Naive thymus-derived CD4-positive, alpha-beta T cell (primary cell): ENCODE measurements at regions not wholly inside any gene's neighbourhood (a gene's known extent, or its start where the extent isn't known, plus 50 kb on each side); places are given as distances from the start of the nearest gene placed in this dataset.

Source experiments
- ATAC-seq: fragments of 150-1000 bp; cut with Tn5 transposase; 2 replicates; pipeline ENCODE4 v1.10.0; 2021; ENCODE audit warnings: mild to moderate bottlenecking, moderate library complexity
- CTCF ChIA-PET: fragments of 350-600 bp; sonication (Branson Sonifier 250); formaldehyde crosslinking; loops from one replicate; lab custom pipeline; 2021; ENCODE audit warnings: antibody characterized with exemption; lab: Charles Lee
- POLR2A ChIA-PET: fragments of 350-600 bp; sonication (Branson Sonifier 250); formaldehyde crosslinking; loops from one replicate; lab custom pipeline; 2021; ENCODE audit warnings: antibody characterized with exemption, inconsistent platforms; lab: Charles Lee
- DNase-seq, 9 donors: peaks; one replicate each; pipeline versions ENCODE4 v3.0.0 to v3.0.0-alpha.2; 2020 to 2022; ENCODE audit warnings: mixed read lengths in 1 of 9
- H3K27ac ChIP-seq: one replicate; pipeline ENCODE4 v1.7.0; 2013; ENCODE audit warnings: mild to moderate bottlenecking, low read depth, low read length, moderate library complexity
- H3K27me3 ChIP-seq, 2 donors: one replicate each; pipeline ENCODE4 v1.7.0; 2013; ENCODE audit warnings: low read length in 2 of 2, mild to moderate bottlenecking in 2 of 2, moderate library complexity in 2 of 2; ENCODE audit not compliant: control insufficient read depth in 2 of 2, insufficient read depth in 2 of 2
- H3K36me3 ChIP-seq, 3 experiments: 1 replicate in 2 of 3; 2 replicates in 1 of 3; pipeline ENCODE4 v1.7.0; 2013; ENCODE audit warnings: low read length in 3 of 3, mild to moderate bottlenecking in 3 of 3, moderate library complexity in 1 of 3; ENCODE audit not compliant: insufficient read depth in 3 of 3, control insufficient read depth in 2 of 3
- H3K4me1 ChIP-seq, 2 donors: one replicate each; pipeline ENCODE4 v1.7.0; 2013; ENCODE audit warnings: low read length in 2 of 2, mild to moderate bottlenecking in 2 of 2, moderate library complexity in 1 of 2; ENCODE audit not compliant: control insufficient read depth in 2 of 2, insufficient read depth in 2 of 2
- H3K4me3 ChIP-seq: 2 replicates; pipeline ENCODE4 v1.7.0; 2013; ENCODE audit warnings: mild to moderate bottlenecking, low read length
- H3K9me3 ChIP-seq, 3 experiments: 1 replicate in 2 of 3; 2 replicates in 1 of 3; pipeline ENCODE4 v1.7.0; 2013; ENCODE audit warnings: low read length in 3 of 3; ENCODE audit not compliant: control insufficient read depth in 2 of 3
- H3K27ac Mint-ChIP-seq, 9 donors: one replicate each; pipeline ENCODE4 v1.8.0; 2020 to 2022; ENCODE audit warnings: mixed read lengths in 9 of 9, mild to moderate bottlenecking in 8 of 9, moderate library complexity in 5 of 9, inconsistent platforms in 2 of 9
- H3K27me3 Mint-ChIP-seq, 5 donors: one replicate each; pipeline ENCODE4 v1.8.0; 2021 to 2022; ENCODE audit warnings: mixed read lengths in 5 of 5, mild to moderate bottlenecking in 1 of 5
- H3K36me3 Mint-ChIP-seq, 5 donors: one replicate each; pipeline ENCODE4 v1.8.0; 2020 to 2022; ENCODE audit warnings: mixed read lengths in 5 of 5, mild to moderate bottlenecking in 3 of 5, inconsistent platforms in 1 of 5
- H3K4me1 Mint-ChIP-seq, 7 donors: one replicate each; pipeline ENCODE4 v1.8.0; 2020 to 2022; ENCODE audit warnings: mixed read lengths in 7 of 7, mild to moderate bottlenecking in 3 of 7, inconsistent platforms in 1 of 7
- H3K4me3 Mint-ChIP-seq, 10 donors: one replicate each; pipeline ENCODE4 v1.8.0; 2020 to 2022; ENCODE audit warnings: mild to moderate bottlenecking in 10 of 10, mixed read lengths in 10 of 10, moderate library complexity in 6 of 10, inconsistent platforms in 2 of 10
- H3K9me3 Mint-ChIP-seq, 11 donors: one replicate each; pipeline ENCODE4 v1.8.0; 2020 to 2022; ENCODE audit warnings: mixed read lengths in 11 of 11, mild to moderate bottlenecking in 4 of 11, inconsistent platforms in 1 of 11, moderate library complexity in 1 of 11
- intact Hi-C, 2 donors: fragments of 100-400 bp; cut with micrococcal nuclease; formaldehyde crosslinking; loops; one replicate each; pipeline ENCODE4 v1.15.1; 2023

- POLR2A ChIA-PET: no interaction called here
- no peak overlapping the region for H3K4me3 ChIP-seq
- H3K27me3 ChIP-seq: no peaks in the 10 kb centered on the region
- ATAC-seq (no peak), DNase-seq (no peak)
- H3K36me3 Mint-ChIP-seq: peaks cover 0 to 17% (median 9%) of the 10 kb centered on the region in 5 donors
- H3K36me3 ChIP-seq: no peaks in the 10 kb centered on the region
- H3K9me3 ChIP-seq: no peaks in the 10 kb centered on the region
- CTCF ChIA-PET: no interaction called here
- H3K4me1 ChIP-seq: no peaks in the 10 kb centered on the region
- no peaks in the 10 kb centered on the region for H3K4me1 Mint-ChIP-seq
- H3K27ac Mint-ChIP-seq: no peak overlapping the region
- intact Hi-C loops: no loop called here
- H3K4me3 Mint-ChIP-seq: no peak overlapping the region
- no peak overlapping the region for H3K27ac ChIP-seq
- peaks cover 7 to 70% (median 19%) of the 10 kb centered on the region in 11 donors for H3K9me3 Mint-ChIP-seq
- H3K27me3 Mint-ChIP-seq: no peaks in the 10 kb centered on the region
These were observed 61.4 kb downstream of the ZXDA start for GRCh38 chrX:57848857-57849256.

- Histone ChIP-seq H3K9me3 (no peaks in the 10 kb centered on the region), H3K27me3 (no peaks in the 10 kb centered on the region), H3K27ac (no peak overlapping the region), H3K4me1 (no peaks in the 10 kb centered on the region), H3K36me3 (no peaks in the 10 kb centered on the region), H3K4me3 (no peak overlapping the region)
- Mint-ChIP-seq H3K9me3 (peaks cover 0 to 12% (median 0%) of the 10 kb centered on the region in 11 donors), H3K4me1 (peaks cover 0 to 5% (median 4%) of the 10 kb centered on the region in 7 donors), H3K27ac (no peak overlapping the region), H3K36me3 (no peaks in the 10 kb centered on the region), H3K4me3 (no peak overlapping the region), H3K27me3 (peaks cover 0 to 10% (median 0%) of the 10 kb centered on the region in 5 donors)
- ChIA-PET POLR2A (no interaction called here), CTCF (interaction anchor here (0.6 to 1.5 kb wide), 2 partner anchors 24 to 203 kb away, joined by 3 read pairs; no protein-coding TSS in a partner anchor)
- DNase-seq (no peak), ATAC-seq (no peak)
- intact Hi-C loops: no loop called here
These were observed 87.4 kb downstream of the ZXDA start for GRCh38 chrX:57822818-57823217.

DNA sequence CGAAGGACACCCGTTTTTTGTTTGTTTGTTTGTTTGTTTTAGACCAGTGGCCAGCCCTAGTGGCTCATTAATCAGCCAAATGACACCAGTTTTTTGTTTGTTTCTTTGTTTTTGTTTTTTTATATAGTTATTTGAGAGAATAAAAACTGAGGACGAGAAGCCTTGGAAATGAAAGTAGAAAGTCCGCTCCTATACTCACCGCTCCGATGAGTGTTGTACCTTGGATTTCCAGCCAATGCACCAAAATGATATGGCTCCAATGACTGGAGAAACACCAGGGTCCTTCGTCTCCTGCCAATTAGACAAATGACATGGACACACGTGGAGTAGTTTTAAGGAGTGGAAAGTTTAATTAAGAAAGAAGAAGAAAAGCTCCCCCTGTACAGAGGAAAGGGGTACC, 87.9 kb downstream of the ZXDA start:
- ChIA-PET POLR2A (no interaction called here), CTCF (interaction anchor here (0.6 to 1.5 kb wide), 2 partner anchors 23 to 204 kb away, joined by 3 read pairs; no protein-coding TSS in a partner anchor)
- DNase-seq (no peak), ATAC-seq (no peak)
- no peaks in the 10 kb centered on the region for H3K36me3 Mint-ChIP-seq
- intact Hi-C loops: no loop called here
- H3K36me3 ChIP-seq: no peaks in the 10 kb centered on the region
- no peaks in the 10 kb centered on the region for H3K27me3 ChIP-seq
- H3K27me3 Mint-ChIP-seq: peaks cover 0 to 10% (median 0%) of the 10 kb centered on the region in 5 donors
- no peak overlapping the region for H3K27ac ChIP-seq
- H3K4me1 Mint-ChIP-seq: peaks cover 0 to 5% (median 4%) of the 10 kb centered on the region in 7 donors
- no peak overlapping the region for H3K4me3 ChIP-seq
- H3K4me1 ChIP-seq: no peaks in the 10 kb centered on the region
- no peaks in the 10 kb centered on the region for H3K9me3 ChIP-seq
- peaks cover 0 to 12% (median 0%) of the 10 kb centered on the region in 11 donors for H3K9me3 Mint-ChIP-seq
- no peak overlapping the region for H3K27ac Mint-ChIP-seq
- no peak overlapping the region for H3K4me3 Mint-ChIP-seq

DNA sequence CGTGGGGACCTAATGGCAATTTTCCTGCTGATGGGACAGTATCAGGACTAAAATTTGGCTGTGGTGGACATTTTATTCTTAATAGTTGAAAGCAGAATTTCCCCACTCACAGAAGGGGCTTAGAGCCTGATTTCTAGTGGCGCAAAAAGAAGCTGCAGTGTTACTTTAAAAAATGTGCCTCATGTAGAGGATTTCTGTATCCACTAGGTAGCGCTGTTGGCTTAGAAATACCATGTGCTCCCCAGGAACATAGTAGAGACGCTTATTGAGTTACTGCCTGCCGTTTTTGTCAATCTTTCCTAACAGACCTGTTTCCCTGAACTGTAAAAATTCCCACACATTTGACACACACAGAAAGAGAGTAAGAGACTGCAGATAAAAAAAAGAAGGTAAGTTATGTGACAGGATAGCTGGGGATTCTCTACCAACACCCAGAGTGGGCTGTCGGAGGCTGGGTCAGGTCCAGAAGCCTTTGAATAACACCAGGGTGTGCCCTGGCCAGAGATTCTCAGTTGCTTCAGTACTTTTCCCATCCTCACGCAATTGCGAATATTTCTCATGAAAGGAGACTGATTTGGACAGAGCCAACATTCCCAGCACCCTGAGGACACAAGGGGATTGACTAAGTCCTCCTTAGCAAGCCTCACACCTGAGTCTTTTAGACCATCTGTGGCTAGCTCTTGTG, 88.4 kb downstream of the ZXDA start:
- ATAC-seq (peak; percentile 63), DNase-seq (peak in 8 of 9 donors; percentile 20 to 59 (median 46))
- H3K9me3 ChIP-seq: no peaks in the 10 kb centered on the region
- intact Hi-C loops: loop anchor here (1.0 kb wide), 3 partner anchors 97 to 204 kb away; no protein-coding TSS in a partner anchor
- H3K36me3 ChIP-seq: no peaks in the 10 kb centered on the region
- Mint-ChIP-seq H3K4me3 (peak overlapping the region in 2 of 10 donors; percentile 35 to 49), H3K9me3 (peaks cover 0 to 10% (median 0%) of the 10 kb centered on the region in 11 donors), H3K36me3 (no peaks in the 10 kb centered on the region), H3K4me1 (peaks cover 0 to 5% (median 4%) of the 10 kb centered on the region in 7 donors), H3K27me3 (peaks cover 0 to 5% (median 0%) of the 10 kb centered on the region in 5 donors), H3K27ac (no peak overlapping the region)
- no peaks in the 10 kb centered on the region for H3K27me3 ChIP-seq
- ChIA-PET POLR2A (no interaction called here), CTCF (interaction anchor here (1.5 kb wide), 1 partner anchor 204 kb away, joined by 3 read pairs; no protein-coding TSS in a partner anchor)
- H3K4me1 ChIP-seq: no peaks in the 10 kb centered on the region
- no peak overlapping the region for H3K27ac ChIP-seq
- no peak overlapping the region for H3K4me3 ChIP-seq

GRCh38 chrX:57817302-57817701, 93.0 kb downstream of the ZXDA start:
- Histone ChIP-seq H3K27me3 (no peaks in the 10 kb centered on the region), H3K36me3 (no peaks in the 10 kb centered on the region), H3K4me1 (no peaks in the 10 kb centered on the region), H3K4me3 (no peak overlapping the region), H3K27ac (no peak overlapping the region), H3K9me3 (no peaks in the 10 kb centered on the region)
- ATAC-seq (no peak), DNase-seq (no peak)
- intact Hi-C loops: loop anchor here in 1 of 2 donors (5.0 kb wide), 1 partner anchor 235 kb away; no protein-coding TSS in a partner anchor
- peaks cover 0 to 10% (median 0%) of the 10 kb centered on the region in 5 donors for H3K27me3 Mint-ChIP-seq
- H3K9me3 Mint-ChIP-seq: peaks cover 0 to 23% (median 5%) of the 10 kb centered on the region in 11 donors
- POLR2A ChIA-PET: no interaction called here
- no peaks in the 10 kb centered on the region for H3K36me3 Mint-ChIP-seq
- H3K4me1 Mint-ChIP-seq: peaks cover 0 to 5% (median 4%) of the 10 kb centered on the region in 7 donors
- H3K4me3 Mint-ChIP-seq: no peak overlapping the region
- no peak overlapping the region for H3K27ac Mint-ChIP-seq
- CTCF ChIA-PET: no interaction called here

DNA sequence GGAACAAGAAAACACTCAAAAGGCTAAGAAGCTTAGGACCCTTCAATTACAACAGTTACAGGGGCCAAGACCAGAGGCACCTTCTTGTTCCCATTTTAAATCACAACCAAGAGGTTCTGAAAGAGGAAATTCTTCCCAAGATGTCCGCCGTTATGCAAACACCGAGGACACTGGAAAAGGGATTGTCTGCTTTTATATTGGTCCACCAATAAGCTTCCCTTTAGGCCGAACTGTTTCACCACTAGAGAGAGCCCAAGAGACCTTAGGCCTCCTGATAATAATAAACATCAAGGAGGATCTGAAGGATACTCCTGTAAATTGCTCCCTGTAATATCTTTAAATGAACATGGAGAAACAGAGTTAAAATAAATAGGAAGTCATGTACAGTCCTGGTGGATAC, 92.6 kb upstream of the NLRP2B start:
- no peaks in the 10 kb centered on the region for H3K36me3 Mint-ChIP-seq
- no peaks in the 10 kb centered on the region for H3K36me3 ChIP-seq
- no peak overlapping the region for H3K4me3 ChIP-seq
- ATAC-seq (no peak), DNase-seq (no peak)
- ChIA-PET CTCF (no interaction called here), POLR2A (no interaction called here)
- no peaks in the 10 kb centered on the region for H3K27me3 ChIP-seq
- peaks cover 0 to 2% (median 0%) of the 10 kb centered on the region in 11 donors for H3K9me3 Mint-ChIP-seq
- H3K9me3 ChIP-seq: no peaks in the 10 kb centered on the region
- H3K4me1 ChIP-seq: no peaks in the 10 kb centered on the region
- intact Hi-C loops: no loop called here
- H3K27ac ChIP-seq: no peak overlapping the region
- no peaks in the 10 kb centered on the region for H3K4me1 Mint-ChIP-seq
- H3K27me3 Mint-ChIP-seq: no peaks in the 10 kb centered on the region
- H3K27ac Mint-ChIP-seq: no peak overlapping the region
- H3K4me3 Mint-ChIP-seq: no peak overlapping the region

- H3K4me3 Mint-ChIP-seq: no peak overlapping the region
- H3K36me3 Mint-ChIP-seq: no peaks in the 10 kb centered on the region
- Histone ChIP-seq H3K36me3 (no peaks in the 10 kb centered on the region), H3K4me3 (no peak overlapping the region), H3K27ac (no peak overlapping the region), H3K9me3 (no peaks in the 10 kb centered on the region), H3K27me3 (no peaks in the 10 kb centered on the region), H3K4me1 (no peaks in the 10 kb centered on the region)
- H3K27ac Mint-ChIP-seq: no peak overlapping the region
- POLR2A ChIA-PET: no interaction called here
- DNase-seq (no peak), ATAC-seq (no peak)
- H3K9me3 Mint-ChIP-seq: peaks cover 0 to 2% (median 0%) of the 10 kb centered on the region in 11 donors
- CTCF ChIA-PET: no interaction called here
- H3K27me3 Mint-ChIP-seq: no peaks in the 10 kb centered on the region
- no peaks in the 10 kb centered on the region for H3K4me1 Mint-ChIP-seq
- intact Hi-C loops: no loop called here
These were observed 91.6 kb upstream of the NLRP2B start for GRCh38 chrX:57771689-57772088.
